ENCODE measurements at regions not wholly inside any gene's neighbourhood (a gene's known extent, or its start where the extent isn't known, plus 50 kb on each side); places are given as distances from the start of the nearest gene placed in this dataset.

- TF ChIP-seq, protein P1, sequence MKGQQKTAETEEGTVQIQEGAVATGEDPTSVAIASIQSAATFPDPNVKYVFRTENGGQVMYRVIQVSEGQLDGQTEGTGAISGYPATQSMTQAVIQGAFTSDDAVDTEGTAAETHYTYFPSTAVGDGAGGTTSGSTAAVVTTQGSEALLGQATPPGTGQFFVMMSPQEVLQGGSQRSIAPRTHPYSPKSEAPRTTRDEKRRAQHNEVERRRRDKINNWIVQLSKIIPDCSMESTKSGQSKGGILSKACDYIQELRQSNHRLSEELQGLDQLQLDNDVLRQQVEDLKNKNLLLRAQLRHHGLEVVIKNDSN (IDR thresholded peaks at IDR 0.05), result no peak
- TF ChIP-seq EGR1 (IDR thresholded peaks at IDR 0.05), result no peak
- TF ChIP-seq TAF1 (IDR thresholded peaks at IDR 0.05; ENCODE audit: low read depth), result no peak
- no peak for TF ChIP-seq NFIC (IDR thresholded peaks at IDR 0.05)
- TF ChIP-seq TCF12 (IDR thresholded peaks at IDR 0.05; ENCODE audit: low read depth), result no peak
These were observed 114.5 kb upstream of the SPON1 start for GRCh38 chr11:13848031-13848430.

- TF ChIP-seq, protein P1 (IDR thresholded peaks at IDR 0.05), result no peak
- TF ChIP-seq TEAD4 (IDR thresholded peaks at IDR 0.05) (no peak), NFIC (IDR thresholded peaks at IDR 0.05) (no peak), EGR1 (IDR thresholded peaks at IDR 0.05) (no peak), CEBPB (IDR thresholded peaks at IDR 0.05) (no peak), RAD21 (IDR thresholded peaks at IDR 0.05; ENCODE audit: low read depth) (no peak), TAF1 (IDR thresholded peaks at IDR 0.05; ENCODE audit: low read depth) (no peak), ZBTB7A (IDR thresholded peaks at IDR 0.05; ENCODE audit: low read depth) (no peak), EP300 (IDR thresholded peaks at IDR 0.05; ENCODE audit: borderline replicate concordance) (no peak), YY1 (IDR thresholded peaks at IDR 0.05; ENCODE audit: low read depth) (no peak), FOXM1 (IDR thresholded peaks at IDR 0.05; ENCODE audit: borderline replicate concordance, low read depth) (no peak), CREB1 (IDR thresholded peaks at IDR 0.05; ENCODE audit: low read depth) (no peak), TCF12 (IDR thresholded peaks at IDR 0.05; ENCODE audit: low read depth) (no peak)
- TF ChIP-seq, protein P2, sequence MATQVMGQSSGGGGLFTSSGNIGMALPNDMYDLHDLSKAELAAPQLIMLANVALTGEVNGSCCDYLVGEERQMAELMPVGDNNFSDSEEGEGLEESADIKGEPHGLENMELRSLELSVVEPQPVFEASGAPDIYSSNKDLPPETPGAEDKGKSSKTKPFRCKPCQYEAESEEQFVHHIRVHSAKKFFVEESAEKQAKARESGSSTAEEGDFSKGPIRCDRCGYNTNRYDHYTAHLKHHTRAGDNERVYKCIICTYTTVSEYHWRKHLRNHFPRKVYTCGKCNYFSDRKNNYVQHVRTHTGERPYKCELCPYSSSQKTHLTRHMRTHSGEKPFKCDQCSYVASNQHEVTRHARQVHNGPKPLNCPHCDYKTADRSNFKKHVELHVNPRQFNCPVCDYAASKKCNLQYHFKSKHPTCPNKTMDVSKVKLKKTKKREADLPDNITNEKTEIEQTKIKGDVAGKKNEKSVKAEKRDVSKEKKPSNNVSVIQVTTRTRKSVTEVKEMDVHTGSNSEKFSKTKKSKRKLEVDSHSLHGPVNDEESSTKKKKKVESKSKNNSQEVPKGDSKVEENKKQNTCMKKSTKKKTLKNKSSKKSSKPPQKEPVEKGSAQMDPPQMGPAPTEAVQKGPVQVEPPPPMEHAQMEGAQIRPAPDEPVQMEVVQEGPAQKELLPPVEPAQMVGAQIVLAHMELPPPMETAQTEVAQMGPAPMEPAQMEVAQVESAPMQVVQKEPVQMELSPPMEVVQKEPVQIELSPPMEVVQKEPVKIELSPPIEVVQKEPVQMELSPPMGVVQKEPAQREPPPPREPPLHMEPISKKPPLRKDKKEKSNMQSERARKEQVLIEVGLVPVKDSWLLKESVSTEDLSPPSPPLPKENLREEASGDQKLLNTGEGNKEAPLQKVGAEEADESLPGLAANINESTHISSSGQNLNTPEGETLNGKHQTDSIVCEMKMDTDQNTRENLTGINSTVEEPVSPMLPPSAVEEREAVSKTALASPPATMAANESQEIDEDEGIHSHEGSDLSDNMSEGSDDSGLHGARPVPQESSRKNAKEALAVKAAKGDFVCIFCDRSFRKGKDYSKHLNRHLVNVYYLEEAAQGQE (IDR thresholded peaks at IDR 0.05; ENCODE audit: low read depth), result no peak
- TF ChIP-seq, protein P3, sequence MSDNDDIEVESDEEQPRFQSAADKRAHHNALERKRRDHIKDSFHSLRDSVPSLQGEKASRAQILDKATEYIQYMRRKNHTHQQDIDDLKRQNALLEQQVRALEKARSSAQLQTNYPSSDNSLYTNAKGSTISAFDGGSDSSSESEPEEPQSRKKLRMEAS (IDR thresholded peaks at IDR 0.05), result no peak
These were observed 112.1 kb upstream of the SPON1 start for GRCh38 chr11:13850231-13851005.

GRCh38 chr11:13851691-13852090 is 110.8 kb upstream of the SPON1 start:
- TF ChIP-seq YY1 (IDR thresholded peaks at IDR 0.05; ENCODE audit: low read depth), result no peak
- no peak for TF ChIP-seq TCF12 (IDR thresholded peaks at IDR 0.05; ENCODE audit: low read depth)
- TF ChIP-seq CREB1 (IDR thresholded peaks at IDR 0.05; ENCODE audit: low read depth), result no peak
- TF ChIP-seq ZBTB7A (IDR thresholded peaks at IDR 0.05; ENCODE audit: low read depth), result no peak
- TF ChIP-seq, protein P1 (IDR thresholded peaks at IDR 0.05), result no peak
- TF ChIP-seq EP300 (IDR thresholded peaks at IDR 0.05; ENCODE audit: borderline replicate concordance), result no peak
- TF ChIP-seq, protein P2 (IDR thresholded peaks at IDR 0.05; ENCODE audit: low read depth), result no peak

GRCh38 chr11:13852481-13852880 is 110.0 kb upstream of the SPON1 start:
- TF ChIP-seq TCF12 (IDR thresholded peaks at IDR 0.05; ENCODE audit: low read depth), result no peak
- TF ChIP-seq EGR1 (IDR thresholded peaks at IDR 0.05), result no peak
- no peak for TF ChIP-seq TAF1 (IDR thresholded peaks at IDR 0.05; ENCODE audit: low read depth)
- no peak for TF ChIP-seq NFIC (IDR thresholded peaks at IDR 0.05)
- TF ChIP-seq, protein P1 (IDR thresholded peaks at IDR 0.05), result no peak
- TF ChIP-seq RAD21 (IDR thresholded peaks at IDR 0.05; ENCODE audit: low read depth), result no peak
- TF ChIP-seq FOXM1 (IDR thresholded peaks at IDR 0.05; ENCODE audit: borderline replicate concordance, low read depth), result no peak
- no peak for TF ChIP-seq CREB1 (IDR thresholded peaks at IDR 0.05; ENCODE audit: low read depth)

DNA sequence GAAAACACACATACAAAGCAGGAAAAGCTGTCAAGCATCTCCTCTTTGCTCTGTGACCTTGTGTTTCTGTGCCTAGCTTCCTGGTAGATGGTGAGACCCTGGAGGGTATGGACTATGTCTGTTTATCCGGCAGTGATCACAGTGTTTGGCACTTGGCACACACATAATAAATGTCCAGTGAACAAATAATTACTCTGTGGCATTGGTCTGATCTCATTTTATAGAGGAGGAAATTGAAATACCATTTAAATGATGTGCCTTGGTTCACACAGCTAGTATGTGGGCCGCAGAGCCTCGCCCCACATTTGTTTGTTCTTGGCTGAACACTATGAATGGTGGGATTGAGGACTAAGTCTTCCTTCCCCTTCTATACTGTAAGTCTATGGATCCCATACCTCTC is 104.7 kb upstream of the SPON1 start:
- TF ChIP-seq TAF1 (IDR thresholded peaks at IDR 0.05; ENCODE audit: low read depth), result no peak
- TF ChIP-seq, protein P3 (IDR thresholded peaks at IDR 0.05), result no peak
- TF ChIP-seq YY1 (IDR thresholded peaks at IDR 0.05; ENCODE audit: low read depth), result no peak
- no peak for TF ChIP-seq RAD21 (IDR thresholded peaks at IDR 0.05; ENCODE audit: low read depth)
- no peak for TF ChIP-seq CREB1 (IDR thresholded peaks at IDR 0.05; ENCODE audit: low read depth)
- no peak for TF ChIP-seq FOXM1 (IDR thresholded peaks at IDR 0.05; ENCODE audit: borderline replicate concordance, low read depth)
- no peak for TF ChIP-seq EGR1 (IDR thresholded peaks at IDR 0.05)
